Frontal cortex (tissue), 3 donors: ENCODE measurements at regions not wholly inside any gene's neighbourhood (a gene's known extent, or its start where the extent isn't known, plus 50 kb on each side); places are given as distances from the start of the nearest gene placed in this dataset.
A peak's percentile ranks its signal among the peaks of the same experiment; 100 is the strongest.
"Not testable (repeated sequence)": the region's sequence is repeated elsewhere in the genome, so short reads cannot be mapped to it uniquely, and the experiment has no call there.

Experiments
- DNase-seq, 2 donors: peaks; one replicate each; pipeline ENCODE4 v3.0.0; 2012; ENCODE audit warnings: low spot score in 2 of 2
- FAIRE-seq: peaks from 2 replicates; lab custom pipeline; 2012; peaks lifted over from hg19 to GRCh38; lab: Jason Lieb, UNC
- donor health status: control.
- donor health status: control.
- donor health status: control.

DNA sequence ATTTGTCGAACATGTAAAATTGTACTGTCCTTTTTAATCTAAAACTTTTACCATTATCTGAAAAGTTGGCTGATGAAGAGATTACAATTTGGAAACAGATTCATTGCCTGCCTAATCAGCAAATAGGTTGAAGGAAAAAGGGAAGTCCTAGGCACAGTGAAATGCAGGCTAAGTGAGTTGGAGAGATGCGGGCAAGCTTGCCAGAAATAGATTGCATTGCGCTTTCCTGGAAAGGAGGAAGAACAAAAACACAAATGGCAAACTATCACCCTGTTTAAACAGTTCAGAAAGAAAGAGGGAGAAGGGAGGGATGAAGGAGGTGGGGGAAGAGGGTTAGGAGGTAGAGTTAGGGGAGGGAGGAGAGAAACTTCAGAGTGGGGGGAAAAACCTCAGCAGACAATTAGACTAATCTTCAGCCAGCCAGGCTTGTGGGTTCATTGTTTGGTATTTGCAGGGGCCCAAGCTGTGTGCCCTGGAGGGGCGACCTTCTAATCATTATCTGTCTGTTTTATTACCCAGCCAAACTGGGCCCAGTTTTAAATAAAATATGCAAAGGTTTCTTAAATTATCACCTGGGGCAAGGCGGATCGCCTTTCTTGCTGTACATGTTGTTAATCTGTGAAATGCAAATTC lies 465.2 kb downstream of the TFAP2B start:
- FAIRE-seq (no peak), DNase-seq (no peak)

GRCh38 chr6:51285876-51286275 lies 467.2 kb downstream of the TFAP2B start:
- FAIRE-seq (no peak), DNase-seq (no peak)

DNA sequence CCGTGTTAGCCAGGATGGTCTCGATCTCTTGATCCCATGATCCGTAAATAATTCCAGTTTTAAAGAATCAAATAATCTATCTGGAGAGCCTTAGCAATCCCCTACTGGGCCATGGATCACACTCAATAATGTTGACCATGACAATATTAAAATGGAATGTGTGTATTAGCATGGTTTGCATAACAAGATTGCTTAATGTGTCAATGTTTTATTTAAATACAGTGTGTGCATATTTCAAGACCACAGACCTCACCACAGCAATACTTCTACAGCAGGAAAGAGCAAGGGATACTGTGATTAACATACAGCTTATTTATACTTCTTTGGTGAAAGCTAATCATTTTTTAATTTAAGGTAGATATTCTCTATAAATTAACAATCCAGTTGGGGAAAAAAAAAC lies 470.4 kb downstream of the TFAP2B start:
- no peak for FAIRE-seq

DNA sequence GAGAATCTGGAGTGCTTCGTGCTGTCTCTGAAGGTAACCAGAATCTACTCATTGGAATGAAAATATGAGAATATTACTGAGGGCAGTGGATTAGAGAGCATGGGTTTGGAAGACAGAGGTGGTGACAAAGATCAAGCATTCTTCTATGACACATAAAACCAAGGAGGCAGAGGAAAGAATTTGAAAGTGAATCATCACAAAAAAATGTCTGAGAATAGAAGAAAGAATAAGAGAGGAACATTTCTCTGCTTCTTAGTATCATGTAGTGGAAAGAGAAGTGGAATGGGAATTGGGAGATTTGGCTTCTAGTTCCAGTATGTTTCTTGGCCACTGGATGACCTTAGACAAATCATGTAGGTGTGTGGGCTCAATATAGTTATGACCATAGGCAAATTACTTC lies 474.0 kb downstream of the TFAP2B start:
- FAIRE-seq (no peak), DNase-seq (no peak)

More for the DNA sequence above, 470.4 kb downstream of the TFAP2B start:
- no peak for DNase-seq

DNA sequence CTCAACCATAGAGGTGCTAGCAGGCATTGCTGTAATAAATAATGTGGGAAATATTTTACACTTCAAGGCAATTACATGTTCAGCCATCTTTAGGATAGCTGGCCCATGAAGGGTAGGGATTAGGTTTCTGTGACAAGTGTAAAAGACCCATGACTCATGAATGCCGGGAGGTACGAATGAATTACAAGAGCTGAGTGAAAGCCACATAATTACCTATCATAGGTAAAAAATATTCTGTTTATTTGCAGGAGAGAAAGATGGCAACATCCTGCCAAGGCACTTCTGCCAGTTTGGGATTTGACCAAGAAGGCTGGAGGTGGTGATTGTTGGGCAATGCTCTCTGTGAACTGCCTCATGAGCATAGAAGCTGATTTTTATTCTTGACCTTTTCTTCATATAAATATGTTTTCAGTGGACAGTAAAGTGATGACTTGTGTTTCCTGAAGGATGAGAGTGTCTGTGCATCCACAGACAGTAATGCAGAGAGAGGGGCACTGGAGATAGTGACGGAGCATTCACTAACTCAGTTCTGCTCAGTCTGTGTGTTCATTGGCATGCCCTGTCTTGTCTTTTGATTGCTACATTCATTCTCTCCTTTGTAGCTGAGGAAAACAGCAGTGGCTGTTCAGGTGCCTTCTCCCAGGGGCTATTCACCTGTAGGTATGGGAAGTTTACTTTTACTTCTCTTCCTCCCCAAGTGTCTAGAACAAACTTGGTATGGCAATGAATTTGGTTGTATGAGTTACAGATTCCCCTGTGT lies 481.1 kb downstream of the TFAP2B start:
- FAIRE-seq = no peak
- no peak for DNase-seq

GRCh38 chr6:51300510-51300909 lies 481.8 kb downstream of the TFAP2B start:
- no peak for DNase-seq

GRCh38 chr6:51301962-51302361 lies 483.3 kb downstream of the TFAP2B start:
- DNase-seq (no peak), FAIRE-seq (no peak)

More at GRCh38 chr6:51300510-51300909, 481.8 kb downstream of the TFAP2B start:
- FAIRE-seq = no peak

GRCh38 chr6:51302431-51302830 lies 483.8 kb downstream of the TFAP2B start:
- DNase-seq (no peak), FAIRE-seq (no peak)

- no peak for DNase-seq
- no peak for FAIRE-seq
Observed at GRCh38 chr6:51303338-51303737, 484.7 kb downstream of the TFAP2B start.

DNA sequence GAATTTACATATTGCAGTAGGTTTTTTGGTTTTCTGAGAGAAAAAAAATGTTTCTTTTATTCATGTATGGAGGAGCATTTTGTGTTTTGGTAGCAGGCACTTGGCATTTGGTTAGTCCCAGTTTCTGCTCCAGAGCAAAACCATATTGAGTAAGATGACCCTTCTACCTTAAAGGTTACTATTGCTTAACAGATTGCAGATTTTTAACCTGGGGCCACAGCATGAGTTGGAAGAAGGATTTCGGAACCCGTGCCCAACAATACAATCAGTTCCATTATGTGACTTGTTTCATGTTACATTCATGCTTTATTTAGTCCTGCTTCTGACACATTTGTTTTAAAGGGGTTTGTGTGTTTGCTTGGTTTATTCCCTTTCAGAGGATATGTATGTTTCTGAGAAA lies 496.3 kb downstream of the TFAP2B start:
- no peak for FAIRE-seq

GRCh38 chr6:51318674-51319073 lies 500.0 kb downstream of the TFAP2B start:
- DNase-seq (no peak), FAIRE-seq (no peak)

More for the DNA sequence above, 496.3 kb downstream of the TFAP2B start:
- DNase-seq = no peak

GRCh38 chr6:51321477-51321876 lies 502.8 kb downstream of the TFAP2B start:
- DNase-seq, FAIRE-seq: not testable (repeated sequence)

DNA sequence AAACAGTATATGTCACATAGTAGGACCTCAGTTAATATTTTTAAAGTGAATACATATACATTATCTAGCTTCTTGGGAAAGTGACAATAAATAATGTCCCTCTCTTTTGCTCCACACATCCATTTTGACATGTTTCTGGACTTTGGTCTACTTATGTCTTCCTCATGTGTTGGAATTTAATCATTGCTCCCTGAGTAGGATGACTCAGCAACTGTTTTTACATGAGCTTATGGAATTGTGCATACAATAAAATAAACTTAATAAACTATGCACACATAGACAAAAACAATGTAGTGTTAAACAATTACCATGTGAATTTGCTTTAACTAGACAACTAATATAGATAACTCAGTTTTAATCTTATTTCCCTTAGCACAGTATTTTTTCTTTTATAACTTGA lies 503.8 kb downstream of the TFAP2B start:
- no peak for FAIRE-seq
- no peak for DNase-seq

- no peak for FAIRE-seq
- DNase-seq = no peak
Observed at GRCh38 chr6:51323056-51323455, 504.4 kb downstream of the TFAP2B start.

- DNase-seq (no peak), FAIRE-seq (no peak)
Observed at GRCh38 chr6:51330971-51331370, 512.3 kb downstream of the TFAP2B start.

DNA sequence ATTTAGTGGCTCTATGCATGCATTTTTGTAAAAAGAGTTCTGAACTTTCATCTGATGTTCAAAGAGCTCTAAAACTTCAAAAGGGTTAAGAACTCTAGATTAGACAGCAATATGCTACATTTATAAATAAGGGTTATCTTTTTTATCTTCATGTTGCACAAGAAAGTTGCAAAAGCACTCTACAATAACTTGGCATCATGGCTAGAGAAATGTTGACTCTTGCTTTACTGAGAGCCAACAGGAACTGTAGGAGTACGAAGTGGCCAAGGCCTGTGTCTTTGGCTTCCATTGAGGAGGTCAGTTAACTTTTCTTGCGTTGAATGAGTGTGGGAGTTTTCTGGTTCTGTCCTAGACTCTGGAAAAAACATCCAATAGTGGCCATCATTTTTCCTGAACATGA lies 516.9 kb downstream of the TFAP2B start:
- FAIRE-seq = no peak
- no peak for DNase-seq

GRCh38 chr6:51336185-51336584 lies 517.5 kb downstream of the TFAP2B start:
- DNase-seq (no peak), FAIRE-seq (no peak)

GRCh38 chr6:51337277-51337676 lies 518.6 kb downstream of the TFAP2B start:
- FAIRE-seq = no peak
- no peak for DNase-seq

- FAIRE-seq (no peak), DNase-seq (no peak)
Observed at GRCh38 chr6:51339108-51339507, 520.4 kb downstream of the TFAP2B start.

DNA sequence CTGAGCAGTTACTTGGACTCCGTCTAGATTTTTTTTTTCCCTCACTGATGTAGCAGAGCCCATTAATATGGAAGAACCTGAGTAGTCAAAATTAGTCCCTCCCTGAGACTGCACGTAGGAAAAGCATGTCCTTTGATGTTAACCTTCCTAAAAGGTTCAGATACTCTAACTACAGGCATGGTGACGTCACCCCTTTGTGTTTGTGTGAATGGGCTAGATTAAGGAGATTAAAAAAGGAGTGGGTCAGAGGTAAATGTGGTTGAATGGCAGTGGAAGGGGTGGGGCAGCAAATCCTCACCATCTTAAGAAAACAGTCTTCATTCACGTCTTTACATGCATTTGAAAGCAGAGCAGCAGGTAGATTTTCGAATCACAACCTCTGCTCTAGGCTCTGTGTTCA lies 521.1 kb downstream of the TFAP2B start:
- DNase-seq (no peak), FAIRE-seq (no peak)

GRCh38 chr6:51342393-51342792 lies 523.7 kb downstream of the TFAP2B start:
- DNase-seq (no peak), FAIRE-seq (no peak)

GRCh38 chr6:51349857-51350256 lies 531.2 kb downstream of the TFAP2B start:
- DNase-seq = peak; percentile 1
- FAIRE-seq = no peak
